Nephron (organoid): ENCODE measurements at regions not wholly inside any gene's neighbourhood (a gene's known extent, or its start where the extent isn't known, plus 50 kb on each side); places are given as distances from the start of the nearest gene placed in this dataset.
"Not testable (repeated sequence)": the region's sequence is repeated elsewhere in the genome, so short reads cannot be mapped to it uniquely, and the experiment has no call there.

Experiments
- H3K27ac Mint-ChIP-seq, 3 experiments: 2 replicates each; pipeline ENCODE4 v1.8.0; 2020; ENCODE audit warnings: mixed read lengths in 3 of 3, mild to moderate bottlenecking in 2 of 3, moderate library complexity in 1 of 3
- H3K27me3 Mint-ChIP-seq: 2 replicates; pipeline ENCODE4 v1.8.0; 2021; ENCODE audit warnings: low read depth, mild to moderate bottlenecking, moderate library complexity, mixed read lengths
- H3K36me3 Mint-ChIP-seq: 2 replicates; pipeline ENCODE4 v1.8.0; 2020; ENCODE audit warnings: low read depth, mixed read lengths
- H3K4me1 Mint-ChIP-seq: 2 replicates; pipeline ENCODE4 v1.8.0; 2020; ENCODE audit warnings: mixed read lengths
- H3K4me3 Mint-ChIP-seq, 3 experiments: 2 replicates each; pipeline ENCODE4 v1.8.0; 2020; ENCODE audit warnings: mild to moderate bottlenecking in 3 of 3, mixed read lengths in 3 of 3, moderate library complexity in 2 of 3
- H3K9me3 Mint-ChIP-seq: 2 replicates; pipeline ENCODE4 v1.8.0; 2020; ENCODE audit warnings: mixed read lengths
- TF ChIP-seq, protein P1 (sequence below), 3 experiments: fragments of 200-600 bp; sonication (generic); IDR thresholded peaks; one replicate each; pipeline ENCODE4 v1.5.0; 2021; ENCODE audit warnings: antibody characterized with exemption in 3 of 3; ENCODE audit not compliant: unreplicated experiment in 3 of 3

DNA sequence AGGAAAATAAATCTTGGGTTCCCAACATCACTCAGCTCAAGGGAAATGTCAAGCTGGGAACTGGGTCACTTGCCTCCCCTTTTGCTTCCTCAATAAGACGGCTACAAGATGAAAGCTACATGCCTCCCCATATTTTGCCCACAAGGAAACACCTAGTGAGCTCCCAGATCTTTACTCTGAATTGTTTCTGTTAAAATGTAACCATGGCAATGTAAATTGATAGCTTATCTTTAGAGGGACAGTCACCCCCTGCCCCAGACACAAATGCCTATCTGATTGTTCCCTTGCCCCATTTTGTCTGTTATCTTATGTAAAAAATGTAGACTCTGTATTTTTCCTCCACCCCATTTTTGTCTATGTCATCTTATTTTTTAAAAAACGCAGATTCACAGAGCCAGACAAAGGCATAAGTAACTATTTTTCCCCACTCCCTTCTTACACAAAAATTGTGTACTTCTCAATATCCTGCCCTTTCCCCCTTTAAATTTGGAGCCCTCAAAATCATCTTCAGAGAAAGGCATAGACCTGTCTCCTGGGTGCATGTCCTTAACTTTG is 288.7 kb upstream of the ERCC4 start:
- Mint-ChIP-seq H3K4me1 (no peaks in the 10 kb centered on the region), H3K27me3 (no peaks in the 10 kb centered on the region)

DNA sequence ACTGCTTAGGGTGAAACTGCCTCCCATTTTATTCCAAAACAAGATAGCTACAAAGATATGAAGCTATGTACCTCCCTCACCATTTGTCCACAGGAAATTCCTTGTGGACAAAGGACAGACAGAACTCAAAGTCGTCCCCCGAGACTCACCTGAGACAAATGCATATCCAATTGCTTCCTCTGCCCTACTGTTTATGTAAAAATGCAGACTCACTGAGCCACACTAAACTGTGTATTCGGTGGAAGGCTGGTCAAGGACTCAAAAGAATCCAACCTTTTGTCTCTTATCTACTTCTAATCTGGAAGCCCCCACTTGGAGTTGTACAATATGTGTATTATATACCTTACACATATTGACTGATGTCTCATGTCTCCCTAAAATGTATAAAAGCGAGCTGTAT is 288.0 kb upstream of the ERCC4 start:
- no peak overlapping the region for H3K27ac Mint-ChIP-seq
- no peaks in the 10 kb centered on the region for H3K4me1 Mint-ChIP-seq
- H3K9me3 Mint-ChIP-seq, result no peaks in the 10 kb centered on the region
- TF ChIP-seq, protein P1, sequence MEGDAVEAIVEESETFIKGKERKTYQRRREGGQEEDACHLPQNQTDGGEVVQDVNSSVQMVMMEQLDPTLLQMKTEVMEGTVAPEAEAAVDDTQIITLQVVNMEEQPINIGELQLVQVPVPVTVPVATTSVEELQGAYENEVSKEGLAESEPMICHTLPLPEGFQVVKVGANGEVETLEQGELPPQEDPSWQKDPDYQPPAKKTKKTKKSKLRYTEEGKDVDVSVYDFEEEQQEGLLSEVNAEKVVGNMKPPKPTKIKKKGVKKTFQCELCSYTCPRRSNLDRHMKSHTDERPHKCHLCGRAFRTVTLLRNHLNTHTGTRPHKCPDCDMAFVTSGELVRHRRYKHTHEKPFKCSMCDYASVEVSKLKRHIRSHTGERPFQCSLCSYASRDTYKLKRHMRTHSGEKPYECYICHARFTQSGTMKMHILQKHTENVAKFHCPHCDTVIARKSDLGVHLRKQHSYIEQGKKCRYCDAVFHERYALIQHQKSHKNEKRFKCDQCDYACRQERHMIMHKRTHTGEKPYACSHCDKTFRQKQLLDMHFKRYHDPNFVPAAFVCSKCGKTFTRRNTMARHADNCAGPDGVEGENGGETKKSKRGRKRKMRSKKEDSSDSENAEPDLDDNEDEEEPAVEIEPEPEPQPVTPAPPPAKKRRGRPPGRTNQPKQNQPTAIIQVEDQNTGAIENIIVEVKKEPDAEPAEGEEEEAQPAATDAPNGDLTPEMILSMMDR (IDR thresholded peaks at IDR 0.05; ENCODE audit: unreplicated experiment in 3 of 3), result no peak
- no peak overlapping the region for H3K4me3 Mint-ChIP-seq
- no peaks in the 10 kb centered on the region for H3K36me3 Mint-ChIP-seq
- no peaks in the 10 kb centered on the region for H3K27me3 Mint-ChIP-seq

More for the DNA sequence above, 288.7 kb upstream of the ERCC4 start:
- Mint-ChIP-seq H3K36me3 (no peaks in the 10 kb centered on the region), H3K9me3 (no peaks in the 10 kb centered on the region), H3K27ac (no peak overlapping the region), H3K4me3 (no peak overlapping the region)
- TF ChIP-seq, protein P1 (IDR thresholded peaks at IDR 0.05; ENCODE audit: unreplicated experiment in 3 of 3), result no peak

DNA sequence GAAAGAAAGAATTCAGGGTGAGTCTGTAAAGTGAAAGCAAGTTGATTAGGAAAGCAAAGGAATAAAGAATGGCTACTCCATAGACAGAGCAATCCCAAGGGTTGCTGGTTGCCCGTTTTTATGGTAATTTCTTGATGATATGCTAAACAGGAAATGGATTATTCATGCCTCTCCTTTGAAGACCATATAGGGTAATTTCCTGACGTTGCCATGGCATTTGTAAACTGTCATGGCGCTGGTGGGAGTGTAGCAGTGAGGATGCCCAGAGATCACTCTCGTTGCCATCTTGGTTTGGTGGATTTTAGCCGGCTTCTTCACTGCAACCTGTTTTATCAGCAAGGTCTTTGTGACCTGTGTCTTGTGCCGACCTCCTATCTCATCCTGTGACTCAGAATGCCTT is 287.4 kb upstream of the ERCC4 start:
- not testable (repeated sequence) for H3K27me3 Mint-ChIP-seq, H3K4me3 Mint-ChIP-seq, H3K9me3 Mint-ChIP-seq, H3K36me3 Mint-ChIP-seq, H3K4me1 Mint-ChIP-seq, H3K27ac Mint-ChIP-seq

DNA sequence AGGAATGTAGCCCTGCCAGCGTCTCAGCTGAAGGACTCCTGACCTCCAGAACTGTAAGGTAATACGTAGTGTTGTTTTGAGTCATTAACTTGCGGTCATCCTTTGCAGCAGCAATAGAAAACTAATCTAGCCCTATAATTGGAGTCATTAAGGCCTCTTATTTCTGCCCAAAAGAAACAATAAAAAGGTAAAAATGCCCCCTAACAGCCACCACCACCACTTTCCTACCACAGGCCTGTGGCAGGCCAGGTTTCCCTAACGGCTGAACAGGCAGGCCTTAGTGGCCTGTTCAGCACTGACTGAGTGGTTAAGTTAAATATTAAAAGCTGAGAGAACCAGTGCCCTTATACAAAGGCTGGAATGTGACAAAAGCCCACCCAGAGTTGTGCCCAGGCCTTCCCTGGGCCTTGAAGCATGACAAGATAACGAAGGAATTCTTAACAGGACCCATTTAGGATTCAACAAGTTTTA is 286.5 kb upstream of the ERCC4 start:
- Mint-ChIP-seq H3K27me3 (no peaks in the 10 kb centered on the region), H3K36me3 (no peaks in the 10 kb centered on the region), H3K9me3 (no peaks in the 10 kb centered on the region), H3K27ac (peak overlapping the region; percentile 72 to 93 (median 78)), H3K4me3 (no peak overlapping the region), H3K4me1 (no peaks in the 10 kb centered on the region)
- TF ChIP-seq, protein P1 (IDR thresholded peaks at IDR 0.05; ENCODE audit: unreplicated experiment in 3 of 3), result no peak

DNA sequence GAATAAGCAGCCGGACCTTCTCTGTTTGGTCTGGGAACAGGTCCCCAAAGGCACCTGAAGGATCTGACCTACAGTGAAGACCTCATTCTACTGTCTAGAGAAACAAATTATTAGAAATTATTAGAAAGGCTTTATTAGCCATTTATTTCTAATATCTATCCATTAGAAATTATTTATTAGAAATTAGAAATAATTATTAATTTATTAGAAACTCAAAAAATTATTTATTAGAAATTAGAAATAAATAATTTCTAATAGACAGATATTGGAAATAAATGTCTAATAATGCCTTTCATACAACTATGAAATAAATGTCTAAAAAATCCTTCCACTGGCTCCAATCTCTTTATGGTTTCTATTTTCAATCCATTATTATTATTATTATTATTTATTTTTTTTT is 285.7 kb upstream of the ERCC4 start:
- no peaks in the 10 kb centered on the region for H3K4me1 Mint-ChIP-seq
- TF ChIP-seq, protein P1 (IDR thresholded peaks at IDR 0.05; ENCODE audit: unreplicated experiment in 3 of 3), result no peak
- no peaks in the 10 kb centered on the region for H3K9me3 Mint-ChIP-seq
- no peaks in the 10 kb centered on the region for H3K36me3 Mint-ChIP-seq
- no peak overlapping the region for H3K4me3 Mint-ChIP-seq
- no peaks in the 10 kb centered on the region for H3K27me3 Mint-ChIP-seq
- peak overlapping the region in 1 of 3 experiments; percentile 93 for H3K27ac Mint-ChIP-seq

DNA sequence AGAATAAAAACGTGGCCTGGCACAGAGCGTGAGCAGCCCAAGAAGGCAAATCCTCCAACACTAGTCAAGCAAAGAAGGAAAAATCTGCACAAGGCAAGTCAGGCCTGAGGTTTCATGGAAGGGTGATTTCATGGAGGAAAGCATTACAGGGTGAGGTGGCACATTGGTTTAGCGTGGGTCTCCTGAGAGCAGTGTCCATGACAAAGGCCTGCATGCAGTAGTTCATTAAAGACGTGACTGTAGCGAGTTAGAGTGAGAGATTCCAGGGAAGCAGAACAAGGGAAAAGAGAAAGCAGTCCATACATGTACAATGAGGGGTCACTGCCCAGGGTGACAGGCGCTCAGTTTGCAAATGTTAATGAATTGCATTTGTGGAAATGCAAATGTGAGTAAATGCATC is 285.0 kb upstream of the ERCC4 start:
- Mint-ChIP-seq H3K4me1 (no peaks in the 10 kb centered on the region), H3K36me3 (no peaks in the 10 kb centered on the region), H3K9me3 (no peaks in the 10 kb centered on the region), H3K4me3 (no peak overlapping the region), H3K27me3 (no peaks in the 10 kb centered on the region), H3K27ac (peak overlapping the region in 1 of 3 experiments; percentile 81)
- TF ChIP-seq, protein P1 (IDR thresholded peaks at IDR 0.05; ENCODE audit: unreplicated experiment in 3 of 3), result no peak
